C4-2B (cell line): ENCODE measurements at regions not wholly inside any gene's neighbourhood (a gene's known extent, or its start where the extent isn't known, plus 50 kb on each side); places are given as distances from the start of the nearest gene placed in this dataset.

ENCODE experiments used
- CTCF ChIP-seq: fragments of 450-650 bp; conservative IDR thresholded peaks from 2 replicates; pipeline ENCODE4 v1.5.1; 2017; ENCODE audit warnings: mild to moderate bottlenecking
- ZFX ChIP-seq: fragments of 450-650 bp; IDR thresholded peaks from 2 replicates; pipeline ENCODE4 v1.6.1; 2017

- TF ChIP-seq CTCF (no peak), ZFX (no peak)
These were observed 505.3 kb upstream of the CPEB2 start for GRCh38 chr4:14496969-14497368.
